ENCODE measurements at regions not wholly inside any gene's neighbourhood (a gene's known extent, or its start where the extent isn't known, plus 50 kb on each side); places are given as distances from the start of the nearest gene placed in this dataset.

DNA sequence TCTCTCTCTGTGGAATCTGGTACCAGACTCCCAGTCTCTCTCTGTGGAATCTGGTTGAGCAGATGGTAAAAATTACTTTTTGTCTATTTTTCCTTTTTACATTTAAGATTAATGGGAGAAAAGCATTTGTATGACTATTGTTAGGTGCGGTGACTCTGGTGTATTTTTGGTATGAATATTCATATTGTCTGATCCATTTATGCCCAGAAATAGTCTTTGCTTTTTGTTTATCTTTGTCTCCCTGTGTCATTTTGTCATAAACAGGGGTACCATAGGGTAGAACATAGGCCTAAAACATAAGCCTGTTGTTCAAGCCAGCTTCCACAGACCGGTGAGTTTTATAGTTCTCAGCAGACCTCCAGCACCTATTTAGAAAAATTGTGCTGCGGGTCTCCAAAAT, 78.7 kb downstream of the ETS2 start:
- TF ChIP-seq, protein P1, sequence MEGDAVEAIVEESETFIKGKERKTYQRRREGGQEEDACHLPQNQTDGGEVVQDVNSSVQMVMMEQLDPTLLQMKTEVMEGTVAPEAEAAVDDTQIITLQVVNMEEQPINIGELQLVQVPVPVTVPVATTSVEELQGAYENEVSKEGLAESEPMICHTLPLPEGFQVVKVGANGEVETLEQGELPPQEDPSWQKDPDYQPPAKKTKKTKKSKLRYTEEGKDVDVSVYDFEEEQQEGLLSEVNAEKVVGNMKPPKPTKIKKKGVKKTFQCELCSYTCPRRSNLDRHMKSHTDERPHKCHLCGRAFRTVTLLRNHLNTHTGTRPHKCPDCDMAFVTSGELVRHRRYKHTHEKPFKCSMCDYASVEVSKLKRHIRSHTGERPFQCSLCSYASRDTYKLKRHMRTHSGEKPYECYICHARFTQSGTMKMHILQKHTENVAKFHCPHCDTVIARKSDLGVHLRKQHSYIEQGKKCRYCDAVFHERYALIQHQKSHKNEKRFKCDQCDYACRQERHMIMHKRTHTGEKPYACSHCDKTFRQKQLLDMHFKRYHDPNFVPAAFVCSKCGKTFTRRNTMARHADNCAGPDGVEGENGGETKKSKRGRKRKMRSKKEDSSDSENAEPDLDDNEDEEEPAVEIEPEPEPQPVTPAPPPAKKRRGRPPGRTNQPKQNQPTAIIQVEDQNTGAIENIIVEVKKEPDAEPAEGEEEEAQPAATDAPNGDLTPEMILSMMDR (IDR thresholded peaks at IDR 0.05): no peak
- TF ChIP-seq POLR2A (IDR thresholded peaks at IDR 0.05) (no peak), EP300 (IDR thresholded peaks at IDR 0.05; ENCODE audit: low read depth) (no peak)
